ENCODE measurements at regions not wholly inside any gene's neighbourhood (a gene's known extent, or its start where the extent isn't known, plus 50 kb on each side); places are given as distances from the start of the nearest gene placed in this dataset.
A peak's percentile ranks its signal among the peaks of the same experiment; 100 is the strongest.

DNA sequence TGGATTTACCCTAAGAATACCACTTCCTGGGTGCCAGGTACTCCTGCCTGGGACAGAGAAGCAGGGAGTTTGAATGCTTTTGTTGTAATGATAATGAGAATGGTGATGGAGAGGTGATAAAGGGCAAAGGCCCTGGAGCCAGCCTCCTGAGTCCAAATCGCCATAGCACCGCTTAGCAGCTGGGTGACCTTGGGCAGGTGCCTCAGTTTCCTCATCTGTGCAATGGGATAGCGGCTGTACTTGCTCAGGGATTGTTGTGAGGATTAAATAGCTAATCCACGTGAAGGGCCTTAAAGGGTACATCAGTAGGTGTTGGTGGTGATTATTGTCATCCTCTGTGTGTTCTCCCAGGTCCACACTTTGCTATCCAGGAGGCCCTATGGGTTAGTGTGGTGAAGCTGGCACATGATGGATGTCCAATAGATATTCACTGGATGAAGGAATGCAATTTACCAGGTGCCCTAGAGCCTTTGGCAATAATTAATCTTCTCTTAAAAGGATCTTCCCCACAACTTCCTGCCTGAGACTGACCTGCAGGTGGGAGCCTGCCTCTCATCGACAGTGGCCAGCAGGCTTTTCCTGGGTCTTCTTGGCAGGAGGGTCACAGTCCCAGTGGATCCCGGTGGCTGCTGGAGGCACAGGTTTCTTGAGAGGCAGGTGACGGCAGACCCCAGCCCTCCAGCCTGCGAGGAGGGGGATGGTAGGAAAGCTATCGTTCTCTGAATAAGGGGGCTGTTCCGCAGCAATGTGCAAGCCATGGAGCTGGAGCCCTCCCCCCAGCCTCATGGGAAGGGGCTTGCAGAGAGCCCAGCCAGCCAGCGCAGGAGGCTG, 160.2 kb downstream of the MACROH2A1 start:
- no peaks in the 10 kb centered on the region for H3K9me3 ChIP-seq (ENCODE audit: low read length)
- peaks cover 27% of the 10 kb centered on the region for H3K4me1 ChIP-seq (ENCODE audit: insufficient read depth, low read length)
- DNase-seq (ENCODE audit: low spot score) (no peak), FAIRE-seq (no peak), ATAC-seq (no peak)
- ChIA-PET CTCF (ENCODE audit: low intra/inter-chr PET ratio, low total read pairs) (no interaction called here), POLR2A (no interaction called here)
- in situ Hi-C loops (cut with HindIII; ENCODE audit: extremely low pct_ligation_motif_present, low pct_unique_long_range_greater_than_20kb) = no loop called here
- WGBS (ENCODE audit: low lambda C conversion rate) = 96% methylated on average over 8 of the region's 11 CpGs
- BruUV-seq (replicated peaks) = no TSS peak
- H3K27ac ChIP-seq (ENCODE audit: extremely low read length, insufficient read depth, low read length) = no peak overlapping the region
- H3K36me3 ChIP-seq (replicated peaks in 1 of 2; ENCODE audit: control insufficient read depth in 1 of 2, insufficient read depth in 2 of 2, low read length in 2 of 2) = no peaks in the 10 kb centered on the region
- H3K79me2 ChIP-seq (ENCODE audit: insufficient read depth, low read length) = no peaks in the 10 kb centered on the region
- H4K20me1 ChIP-seq (ENCODE audit: insufficient read depth, low read length) = no peaks in the 10 kb centered on the region
- H3K9ac ChIP-seq (ENCODE audit: insufficient read depth, low read depth, low read length) = no peak overlapping the region
- H3K27me3 ChIP-seq (ENCODE audit: control insufficient read depth in 1 of 2, insufficient read depth in 2 of 2, low read length in 2 of 2) = no peaks in the 10 kb centered on the region
- TF ChIP-seq, protein P1, sequence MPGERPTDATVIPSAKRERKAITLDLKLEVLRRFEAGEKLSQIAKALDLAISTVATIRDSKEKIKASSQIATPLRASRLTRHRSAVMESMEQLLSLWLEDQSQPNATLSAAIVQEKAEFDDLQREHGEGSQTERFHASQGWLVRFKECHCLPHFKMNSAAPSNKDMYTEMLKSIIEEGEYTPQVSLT (CRISPR knock-in tag; IDR thresholded peaks at IDR 0.05; ENCODE audit: borderline replicate concordance, low read depth) = no peak
- TF ChIP-seq, protein P2, sequence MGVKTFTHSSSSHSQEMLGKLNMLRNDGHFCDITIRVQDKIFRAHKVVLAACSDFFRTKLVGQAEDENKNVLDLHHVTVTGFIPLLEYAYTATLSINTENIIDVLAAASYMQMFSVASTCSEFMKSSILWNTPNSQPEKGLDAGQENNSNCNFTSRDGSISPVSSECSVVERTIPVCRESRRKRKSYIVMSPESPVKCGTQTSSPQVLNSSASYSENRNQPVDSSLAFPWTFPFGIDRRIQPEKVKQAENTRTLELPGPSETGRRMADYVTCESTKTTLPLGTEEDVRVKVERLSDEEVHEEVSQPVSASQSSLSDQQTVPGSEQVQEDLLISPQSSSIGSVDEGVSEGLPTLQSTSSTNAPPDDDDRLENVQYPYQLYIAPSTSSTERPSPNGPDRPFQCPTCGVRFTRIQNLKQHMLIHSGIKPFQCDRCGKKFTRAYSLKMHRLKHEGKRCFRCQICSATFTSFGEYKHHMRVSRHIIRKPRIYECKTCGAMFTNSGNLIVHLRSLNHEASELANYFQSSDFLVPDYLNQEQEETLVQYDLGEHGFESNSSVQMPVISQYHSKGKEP (CRISPR knock-in tag; IDR thresholded peaks at IDR 0.05) = no peak
- TF ChIP-seq ZNF720 (CRISPR knock-in tag; IDR thresholded peaks at IDR 0.05) (no peak), SYNCRIP (IDR thresholded peaks at IDR 0.05; ENCODE audit: insufficient read depth, low read depth, low read length) (no peak), ZNF629 (CRISPR knock-in tag; conservative IDR thresholded peaks at IDR 0.05) (peak; percentile 71), ZNF761 (CRISPR knock-in tag; conservative IDR thresholded peaks at IDR 0.05) (no peak), KDM3A (CRISPR knock-in tag; IDR thresholded peaks at IDR 0.05; ENCODE audit: low read depth) (no peak)
- no peak overlapping the region for H3K4me2 ChIP-seq (ENCODE audit: low read depth, low read length)
- intact Hi-C loops (cut with micrococcal nuclease; ENCODE audit: unreplicated experiment) = no loop called here
- no peak overlapping the region for H3K4me3 ChIP-seq (replicated peaks in 1 of 3; ENCODE audit: insufficient read depth in 1 of 3, low read depth in 2 of 3, low read length in 3 of 3)
- H2AFZ ChIP-seq (ENCODE audit: low read length) = no peak overlapping the region

Measured in HepG2 (cell line).